ENCODE measurements at regions not wholly inside any gene's neighbourhood (a gene's known extent, or its start where the extent isn't known, plus 50 kb on each side); places are given as distances from the start of the nearest gene placed in this dataset.
A peak's percentile ranks its signal among the peaks of the same experiment; 100 is the strongest.
"Not testable (repeated sequence)": the region's sequence is repeated elsewhere in the genome, so short reads cannot be mapped to it uniquely, and the experiment has no call there.

- H3F3A ChIP-seq (replicated peaks; ENCODE audit: low read depth); H3K79me2 ChIP-seq (replicated peaks; ENCODE audit: insufficient read depth); H3K27me3 Mint-ChIP-seq (ENCODE audit: insufficient read depth, low read depth, poor library complexity); DNase-seq (ENCODE audit: low spot score); H3K36me3 ChIP-seq (ENCODE audit: insufficient read depth); H3K27ac Mint-ChIP-seq; H3K4me2 ChIP-seq; H3K4me1 Mint-ChIP-seq; H3K9me3 Mint-ChIP-seq; H3K9me2 ChIP-seq (ENCODE audit: insufficient read depth); H3K4me1 ChIP-seq (ENCODE audit: insufficient read depth); H3K27me3 ChIP-seq (ENCODE audit: insufficient read depth); H4K20me1 ChIP-seq (replicated peaks; ENCODE audit: insufficient read depth); H3K27ac ChIP-seq (ENCODE audit: low read depth); H3K4me3 ChIP-seq; H3K36me3 Mint-ChIP-seq (ENCODE audit: low read depth); H3K4me3 Mint-ChIP-seq: not testable (repeated sequence)
- H2AFZ ChIP-seq = peak overlapping the region; percentile 47; the same call in 1 of the 2 replicates
- peak; percentile 17 for ATAC-seq
Measured at GRCh38 chr17:62139690-62140354, 74.7 kb upstream of the MED13 start.

DNA sequence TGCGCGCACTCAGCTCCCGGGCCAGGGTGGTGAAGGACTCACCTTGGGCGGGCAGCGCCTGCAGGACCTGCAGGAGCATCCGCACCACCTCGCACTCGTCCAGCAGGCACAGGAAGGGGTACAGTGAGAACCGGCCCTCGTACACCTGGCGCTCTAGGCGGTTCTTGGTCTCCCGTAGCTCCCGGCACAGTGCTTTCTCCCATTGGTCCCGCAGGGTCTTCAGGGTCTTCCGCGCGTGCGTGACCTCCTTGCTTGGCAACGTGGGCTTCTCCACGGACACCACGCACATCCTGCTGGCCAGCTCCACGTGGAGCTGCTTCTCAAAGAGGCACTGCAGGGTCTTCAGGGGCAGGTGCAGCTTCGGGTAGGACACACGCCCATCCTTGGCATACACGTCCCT lies 74.1 kb upstream of the MED13 start:
- Histone ChIP-seq H3K9me2 (ENCODE audit: insufficient read depth) (peaks cover 5% of the 10 kb centered on the region; the same call in 1 of the 2 replicates), H3F3A (replicated peaks; ENCODE audit: low read depth) (no peaks in the 10 kb centered on the region), H4K20me1 (replicated peaks; ENCODE audit: insufficient read depth) (no peaks in the 10 kb centered on the region), H3K4me2 (no peak overlapping the region), H2AFZ (no peak overlapping the region; the same call in 1 of the 2 replicates), H3K79me2 (replicated peaks; ENCODE audit: insufficient read depth) (no peaks in the 10 kb centered on the region), H3K36me3 (ENCODE audit: insufficient read depth) (no peaks in the 10 kb centered on the region), H3K27me3 (ENCODE audit: insufficient read depth) (0 out of 2 replicates have a peak, but pooled peaks cover 5% of the 10 kb centered on the region), H3K27ac (ENCODE audit: low read depth) (no peak overlapping the region), H3K4me3 (no peak overlapping the region), H3K4me1 (ENCODE audit: insufficient read depth) (no peaks in the 10 kb centered on the region)
- ATAC-seq (no peak), DNase-seq (ENCODE audit: low spot score) (no peak)
- peaks cover 9% of the 10 kb centered on the region for H3K4me1 Mint-ChIP-seq
- no peak overlapping the region for H3K4me3 Mint-ChIP-seq
- H3K9me3 Mint-ChIP-seq = no peaks in the 10 kb centered on the region; the same call in 1 of the 3 replicates
- no peak overlapping the region for H3K27ac Mint-ChIP-seq
- H3K27me3 Mint-ChIP-seq (ENCODE audit: insufficient read depth, low read depth, poor library complexity) = peaks cover 6% of the 10 kb centered on the region
- H3K36me3 Mint-ChIP-seq (ENCODE audit: low read depth) = no peaks in the 10 kb centered on the region; the same call in 2 of the 3 replicates
- TF ChIP-seq, protein P1, sequence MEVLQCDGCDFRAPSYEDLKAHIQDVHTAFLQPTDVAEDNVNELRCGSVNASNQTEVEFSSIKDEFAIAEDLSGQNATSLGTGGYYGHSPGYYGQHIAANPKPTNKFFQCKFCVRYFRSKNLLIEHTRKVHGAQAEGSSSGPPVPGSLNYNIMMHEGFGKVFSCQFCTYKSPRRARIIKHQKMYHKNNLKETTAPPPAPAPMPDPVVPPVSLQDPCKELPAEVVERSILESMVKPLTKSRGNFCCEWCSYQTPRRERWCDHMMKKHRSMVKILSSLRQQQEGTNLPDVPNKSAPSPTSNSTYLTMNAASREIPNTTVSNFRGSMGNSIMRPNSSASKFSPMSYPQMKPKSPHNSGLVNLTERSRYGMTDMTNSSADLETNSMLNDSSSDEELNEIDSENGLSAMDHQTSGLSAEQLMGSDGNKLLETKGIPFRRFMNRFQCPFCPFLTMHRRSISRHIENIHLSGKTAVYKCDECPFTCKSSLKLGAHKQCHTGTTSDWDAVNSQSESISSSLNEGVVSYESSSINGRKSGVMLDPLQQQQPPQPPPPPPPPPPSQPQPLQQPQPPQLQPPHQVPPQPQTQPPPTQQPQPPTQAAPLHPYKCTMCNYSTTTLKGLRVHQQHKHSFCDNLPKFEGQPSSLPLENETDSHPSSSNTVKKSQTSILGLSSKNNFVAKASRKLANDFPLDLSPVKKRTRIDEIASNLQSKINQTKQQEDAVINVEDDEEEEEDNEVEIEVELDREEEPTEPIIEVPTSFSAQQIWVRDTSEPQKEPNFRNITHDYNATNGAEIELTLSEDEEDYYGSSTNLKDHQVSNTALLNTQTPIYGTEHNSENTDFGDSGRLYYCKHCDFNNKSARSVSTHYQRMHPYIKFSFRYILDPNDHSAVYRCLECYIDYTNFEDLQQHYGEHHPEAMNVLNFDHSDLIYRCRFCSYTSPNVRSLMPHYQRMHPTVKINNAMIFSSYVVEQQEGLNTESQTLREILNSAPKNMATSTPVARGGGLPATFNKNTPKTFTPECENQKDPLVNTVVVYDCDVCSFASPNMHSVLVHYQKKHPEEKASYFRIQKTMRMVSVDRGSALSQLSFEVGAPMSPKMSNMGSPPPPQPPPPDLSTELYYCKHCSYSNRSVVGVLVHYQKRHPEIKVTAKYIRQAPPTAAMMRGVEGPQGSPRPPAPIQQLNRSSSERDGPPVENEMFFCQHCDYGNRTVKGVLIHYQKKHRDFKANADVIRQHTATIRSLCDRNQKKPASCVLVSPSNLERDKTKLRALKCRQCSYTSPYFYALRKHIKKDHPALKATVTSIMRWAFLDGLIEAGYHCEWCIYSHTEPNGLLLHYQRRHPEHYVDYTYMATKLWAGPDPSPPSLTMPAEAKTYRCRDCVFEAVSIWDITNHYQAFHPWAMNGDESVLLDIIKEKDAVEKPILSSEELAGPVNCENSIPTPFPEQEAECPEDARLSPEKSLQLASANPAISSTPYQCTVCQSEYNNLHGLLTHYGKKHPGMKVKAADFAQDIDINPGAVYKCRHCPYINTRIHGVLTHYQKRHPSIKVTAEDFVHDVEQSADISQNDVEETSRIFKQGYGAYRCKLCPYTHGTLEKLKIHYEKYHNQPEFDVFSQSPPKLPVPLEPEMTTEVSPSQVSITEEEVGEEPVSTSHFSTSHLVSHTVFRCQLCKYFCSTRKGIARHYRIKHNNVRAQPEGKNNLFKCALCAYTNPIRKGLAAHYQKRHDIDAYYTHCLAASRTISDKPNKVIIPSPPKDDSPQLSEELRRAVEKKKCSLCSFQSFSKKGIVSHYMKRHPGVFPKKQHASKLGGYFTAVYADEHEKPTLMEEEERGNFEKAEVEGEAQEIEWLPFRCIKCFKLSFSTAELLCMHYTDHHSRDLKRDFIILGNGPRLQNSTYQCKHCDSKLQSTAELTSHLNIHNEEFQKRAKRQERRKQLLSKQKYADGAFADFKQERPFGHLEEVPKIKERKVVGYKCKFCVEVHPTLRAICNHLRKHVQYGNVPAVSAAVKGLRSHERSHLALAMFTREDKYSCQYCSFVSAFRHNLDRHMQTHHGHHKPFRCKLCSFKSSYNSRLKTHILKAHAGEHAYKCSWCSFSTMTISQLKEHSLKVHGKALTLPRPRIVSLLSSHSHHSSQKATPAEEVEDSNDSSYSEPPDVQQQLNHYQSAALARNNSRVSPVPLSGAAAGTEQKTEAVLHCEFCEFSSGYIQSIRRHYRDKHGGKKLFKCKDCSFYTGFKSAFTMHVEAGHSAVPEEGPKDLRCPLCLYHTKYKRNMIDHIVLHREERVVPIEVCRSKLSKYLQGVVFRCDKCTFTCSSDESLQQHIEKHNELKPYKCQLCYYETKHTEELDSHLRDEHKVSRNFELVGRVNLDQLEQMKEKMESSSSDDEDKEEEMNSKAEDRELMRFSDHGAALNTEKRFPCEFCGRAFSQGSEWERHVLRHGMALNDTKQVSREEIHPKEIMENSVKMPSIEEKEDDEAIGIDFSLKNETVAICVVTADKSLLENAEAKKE (CRISPR knock-in tag; IDR thresholded peaks at IDR 0.05) = no peak
- TF ChIP-seq EZH2 (IDR thresholded peaks at IDR 0.05; ENCODE audit: low read depth, unreplicated experiment) (no peak), STAT1 (IDR thresholded peaks at IDR 0.05; ENCODE audit: unreplicated experiment) (no peak), JUNB (IDR thresholded peaks at IDR 0.05; ENCODE audit: unreplicated experiment) (no peak), NANOG (IDR thresholded peaks at IDR 0.05; ENCODE audit: borderline replicate concordance) (no peak), ZNF331 (CRISPR knock-in tag; IDR thresholded peaks at IDR 0.05; ENCODE audit: low read depth) (no peak), REST (IDR thresholded peaks at IDR 0.05; ENCODE audit: unreplicated experiment) (no peak), EZH2phosphoT487 (IDR thresholded peaks at IDR 0.05; ENCODE audit: unreplicated experiment) (no peak), ETS1 (IDR thresholded peaks at IDR 0.05) (no peak), ZNF114 (CRISPR knock-in tag; IDR thresholded peaks at IDR 0.05) (no peak), POLR2AphosphoS5 (IDR thresholded peaks at IDR 0.05; ENCODE audit: low read depth) (no peak)
